ENCODE measurements at regions not wholly inside any gene's neighbourhood (a gene's known extent, or its start where the extent isn't known, plus 50 kb on each side); places are given as distances from the start of the nearest gene placed in this dataset.

GRCh38 chr4:123109139-123109538, 186.7 kb upstream of the NUDT6 start:
- no peak overlapping the region for H3K27ac Mint-ChIP-seq (ENCODE audit: unreplicated experiment)
- FAIRE-seq: no peak

GRCh38 chr4:123110147-123110546, 187.8 kb upstream of the NUDT6 start:
- H3K27ac Mint-ChIP-seq (ENCODE audit: unreplicated experiment): no peak overlapping the region
- Histone ChIP-seq H3K4me3 (ENCODE audit: insufficient read depth, low read depth, low read length) (no peak overlapping the region), H3K79me2 (ENCODE audit: insufficient read depth, low read length) (no peaks in the 10 kb centered on the region), H2AFZ (ENCODE audit: low read depth, low read length) (no peak overlapping the region), H3K4me1 (ENCODE audit: insufficient read depth, low read length) (no peaks in the 10 kb centered on the region), H3K9ac (ENCODE audit: low read length) (no peak overlapping the region), H3K27ac (ENCODE audit: low read depth, low read length) (no peak overlapping the region), H3K9me3 (ENCODE audit: insufficient read depth, low read depth, low read length) (no peaks in the 10 kb centered on the region), H3K4me2 (ENCODE audit: low read length) (no peak overlapping the region), H4K20me1 (ENCODE audit: insufficient read depth, low read length) (no peaks in the 10 kb centered on the region), H3K27me3 (ENCODE audit: insufficient read depth, low read length) (no peaks in the 10 kb centered on the region), H3K36me3 (ENCODE audit: insufficient read depth, low read length) (no peaks in the 10 kb centered on the region)
- no peaks in the 10 kb centered on the region for H3K27me3 Mint-ChIP-seq (ENCODE audit: low read depth, unreplicated experiment)
- H3K36me3 Mint-ChIP-seq (ENCODE audit: low read depth, unreplicated experiment): peaks cover 10% of the 10 kb centered on the region
- no peak for DNase-seq (ENCODE audit: low read depth)
- H3K9me3 Mint-ChIP-seq (ENCODE audit: unreplicated experiment): no peaks in the 10 kb centered on the region
- H3K4me1 Mint-ChIP-seq (ENCODE audit: low read depth, unreplicated experiment): no peaks in the 10 kb centered on the region
- no peak overlapping the region for H3K4me3 Mint-ChIP-seq (ENCODE audit: unreplicated experiment)
- TF ChIP-seq EZH2 (IDR thresholded peaks at IDR 0.05; ENCODE audit: insufficient read depth, low read length) (no peak), CTCF (IDR thresholded peaks at IDR 0.05; ENCODE audit: insufficient read depth, low read depth, low read length) (no peak)
- no peak for FAIRE-seq

More at GRCh38 chr4:123109139-123109538, 186.7 kb upstream of the NUDT6 start:
- H2AFZ ChIP-seq (ENCODE audit: low read depth, low read length): no peak overlapping the region
- no peak overlapping the region for H3K4me3 ChIP-seq (ENCODE audit: insufficient read depth, low read depth, low read length)
- TF ChIP-seq CTCF (IDR thresholded peaks at IDR 0.05; ENCODE audit: insufficient read depth, low read depth, low read length): no peak
- TF ChIP-seq EZH2 (IDR thresholded peaks at IDR 0.05; ENCODE audit: insufficient read depth, low read length): no peak
- no peaks in the 10 kb centered on the region for H3K79me2 ChIP-seq (ENCODE audit: insufficient read depth, low read length)
- no peak overlapping the region for H3K4me3 Mint-ChIP-seq (ENCODE audit: unreplicated experiment)
- DNase-seq (ENCODE audit: low read depth): no peak
- H3K9me3 ChIP-seq (ENCODE audit: insufficient read depth, low read depth, low read length): no peaks in the 10 kb centered on the region
- no peaks in the 10 kb centered on the region for H3K4me1 Mint-ChIP-seq (ENCODE audit: low read depth, unreplicated experiment)
- no peaks in the 10 kb centered on the region for H4K20me1 ChIP-seq (ENCODE audit: insufficient read depth, low read length)
- no peaks in the 10 kb centered on the region for H3K9me3 Mint-ChIP-seq (ENCODE audit: unreplicated experiment)
- H3K27me3 ChIP-seq (ENCODE audit: insufficient read depth, low read length): no peaks in the 10 kb centered on the region
- H3K36me3 ChIP-seq (ENCODE audit: insufficient read depth, low read length): no peaks in the 10 kb centered on the region
- no peaks in the 10 kb centered on the region for H3K4me1 ChIP-seq (ENCODE audit: insufficient read depth, low read length)
- no peak overlapping the region for H3K9ac ChIP-seq (ENCODE audit: low read length)
- H3K4me2 ChIP-seq (ENCODE audit: low read length): no peak overlapping the region
- peaks cover 10% of the 10 kb centered on the region for H3K36me3 Mint-ChIP-seq (ENCODE audit: low read depth, unreplicated experiment)
- no peak overlapping the region for H3K27ac ChIP-seq (ENCODE audit: low read depth, low read length)
- H3K27me3 Mint-ChIP-seq (ENCODE audit: low read depth, unreplicated experiment): no peaks in the 10 kb centered on the region

DNA sequence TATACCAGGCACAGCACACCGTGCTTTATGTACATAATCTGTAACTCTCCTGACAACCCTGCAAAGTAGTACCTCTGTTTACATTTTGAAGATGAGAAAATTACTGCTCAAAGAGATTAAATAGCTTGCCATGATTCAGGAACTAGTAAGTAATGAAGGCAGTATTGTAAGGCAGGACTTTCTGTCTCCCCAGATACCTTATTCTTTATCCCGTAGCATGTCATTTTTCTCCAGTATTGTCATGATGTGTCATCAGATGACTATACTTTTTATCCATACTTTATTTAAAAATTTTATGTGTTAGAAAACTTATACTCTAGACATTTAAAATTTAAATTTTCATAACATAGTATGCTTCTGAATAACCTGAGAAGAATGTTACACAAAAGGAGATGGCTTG, 188.3 kb upstream of the NUDT6 start:
- Histone ChIP-seq H2AFZ (ENCODE audit: low read depth, low read length) (no peak overlapping the region), H4K20me1 (ENCODE audit: insufficient read depth, low read length) (no peaks in the 10 kb centered on the region), H3K27me3 (ENCODE audit: insufficient read depth, low read length) (no peaks in the 10 kb centered on the region), H3K36me3 (ENCODE audit: insufficient read depth, low read length) (no peaks in the 10 kb centered on the region), H3K79me2 (ENCODE audit: insufficient read depth, low read length) (no peaks in the 10 kb centered on the region), H3K4me1 (ENCODE audit: insufficient read depth, low read length) (no peaks in the 10 kb centered on the region), H3K9ac (ENCODE audit: low read length) (no peak overlapping the region), H3K4me3 (ENCODE audit: insufficient read depth, low read depth, low read length) (no peak overlapping the region), H3K4me2 (ENCODE audit: low read length) (no peak overlapping the region), H3K9me3 (ENCODE audit: insufficient read depth, low read depth, low read length) (no peaks in the 10 kb centered on the region), H3K27ac (ENCODE audit: low read depth, low read length) (no peak overlapping the region)
- TF ChIP-seq EZH2 (IDR thresholded peaks at IDR 0.05; ENCODE audit: insufficient read depth, low read length): no peak
- no peak for TF ChIP-seq CTCF (IDR thresholded peaks at IDR 0.05; ENCODE audit: insufficient read depth, low read depth, low read length)
- H3K9me3 Mint-ChIP-seq (ENCODE audit: unreplicated experiment): no peaks in the 10 kb centered on the region
- FAIRE-seq: no peak
- no peak overlapping the region for H3K4me3 Mint-ChIP-seq (ENCODE audit: unreplicated experiment)
- no peak for DNase-seq (ENCODE audit: low read depth)
- no peak overlapping the region for H3K27ac Mint-ChIP-seq (ENCODE audit: unreplicated experiment)
- no peaks in the 10 kb centered on the region for H3K27me3 Mint-ChIP-seq (ENCODE audit: low read depth, unreplicated experiment)
- peaks cover 10% of the 10 kb centered on the region for H3K36me3 Mint-ChIP-seq (ENCODE audit: low read depth, unreplicated experiment)
- H3K4me1 Mint-ChIP-seq (ENCODE audit: low read depth, unreplicated experiment): no peaks in the 10 kb centered on the region

Data from astrocyte (in vitro differentiated cells and primary cell).